Astrocyte of the cerebellum (primary cell): ENCODE measurements at regions not wholly inside any gene's neighbourhood (a gene's known extent, or its start where the extent isn't known, plus 50 kb on each side); places are given as distances from the start of the nearest gene placed in this dataset.
"Not testable (repeated sequence)": the region's sequence is repeated elsewhere in the genome, so short reads cannot be mapped to it uniquely, and the experiment has no call there.

ENCODE experiments used
- DNase-seq: peaks from one replicate; pipeline ENCODE4 v3.0.0-alpha.2; 2011; ENCODE audit warnings: low read depth
- H3K4me3 ChIP-seq: 2 replicates; pipeline ENCODE4 v1.5.1; 2011; ENCODE audit warnings: mild to moderate bottlenecking, low read depth, low read length, moderate library complexity
- CTCF ChIP-seq: IDR thresholded peaks from 2 replicates; pipeline ENCODE4 v1.5.1; 2012; ENCODE audit warnings: low read length, low read depth, moderate library complexity, mild to moderate bottlenecking; ENCODE audit errors: missing control alignments
- in situ Hi-C: cut with HindIII; loops from 2 replicates; pipeline ENCODE4 v1.10.0; 2017; ENCODE audit warnings: low sequenced_read_pairs

GRCh38 chr14:35932136-35932535, 106.0 kb downstream of the BRMS1L start:
- DNase-seq = no peak
- no peak overlapping the region for H3K4me3 ChIP-seq
- in situ Hi-C loops = no loop called here
- no peak for TF ChIP-seq CTCF

DNA sequence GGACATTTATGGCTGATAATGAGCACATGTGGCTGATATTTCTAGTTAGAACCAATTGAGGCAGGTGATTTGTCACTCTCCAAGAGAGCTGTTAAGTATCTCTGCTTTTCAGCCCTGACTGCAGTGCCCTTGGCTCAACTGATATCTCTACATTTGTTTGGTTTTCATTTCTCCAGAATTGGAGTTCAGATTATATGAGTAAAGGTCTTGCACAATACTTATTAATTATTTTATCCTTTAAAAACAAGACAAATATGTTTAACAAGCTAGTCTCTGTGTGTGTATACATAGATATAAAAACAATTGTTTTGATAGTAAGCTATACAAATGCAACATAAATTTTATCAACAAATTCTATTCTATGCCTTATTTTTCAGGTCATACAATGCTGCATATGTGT, 105.2 kb downstream of the BRMS1L start:
- in situ Hi-C loops = no loop called here
- H3K4me3 ChIP-seq = no peak overlapping the region
- no peak for TF ChIP-seq CTCF
- DNase-seq = no peak

DNA sequence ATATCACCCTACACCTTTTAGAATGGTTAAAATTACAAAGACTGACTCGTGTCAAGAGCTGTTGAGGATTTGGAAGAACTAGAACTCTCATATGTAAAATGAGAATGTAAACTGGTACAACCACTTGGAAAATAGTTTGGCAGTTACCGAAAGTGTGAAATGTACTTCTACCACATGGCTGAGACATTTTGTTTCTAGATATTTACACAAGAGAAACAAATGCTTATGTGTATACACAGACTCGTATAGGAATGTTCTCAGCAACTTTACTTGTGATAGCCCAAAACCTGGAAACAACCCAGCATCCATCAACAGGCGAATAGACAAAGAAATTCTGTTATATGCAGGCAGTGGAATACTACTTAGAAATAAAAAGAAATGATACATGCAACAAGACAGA, 103.0 kb downstream of the BRMS1L start:
- no peak for TF ChIP-seq CTCF
- no peak for DNase-seq
- H3K4me3 ChIP-seq = no peak overlapping the region
- in situ Hi-C loops = no loop called here

DNA sequence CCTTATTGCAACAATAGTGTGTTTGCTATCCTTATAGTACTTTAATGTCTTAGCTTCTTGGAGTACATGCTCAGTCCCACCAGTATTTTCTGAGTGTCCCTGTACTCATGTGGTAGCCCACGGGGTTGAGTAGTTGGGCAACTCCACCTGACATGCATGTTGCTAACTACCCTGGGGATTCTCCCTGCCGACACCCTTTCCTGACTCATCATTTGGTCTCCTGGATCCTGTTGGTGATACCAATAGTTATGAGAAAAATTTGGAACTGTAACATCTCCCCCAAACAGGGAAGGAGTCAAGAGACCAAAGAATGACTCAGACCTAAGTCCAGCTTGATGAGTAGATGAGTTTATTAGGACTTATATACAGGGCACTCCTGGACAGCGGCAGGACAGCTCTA, 101.6 kb downstream of the BRMS1L start:
- TF ChIP-seq CTCF = no peak
- H3K4me3 ChIP-seq = no peak overlapping the region
- in situ Hi-C loops = no loop called here
- DNase-seq = no peak

GRCh38 chr14:35925319-35925718, 99.2 kb downstream of the BRMS1L start:
- no peak for DNase-seq
- no peak overlapping the region for H3K4me3 ChIP-seq
- TF ChIP-seq CTCF = no peak
- in situ Hi-C loops = no loop called here

DNA sequence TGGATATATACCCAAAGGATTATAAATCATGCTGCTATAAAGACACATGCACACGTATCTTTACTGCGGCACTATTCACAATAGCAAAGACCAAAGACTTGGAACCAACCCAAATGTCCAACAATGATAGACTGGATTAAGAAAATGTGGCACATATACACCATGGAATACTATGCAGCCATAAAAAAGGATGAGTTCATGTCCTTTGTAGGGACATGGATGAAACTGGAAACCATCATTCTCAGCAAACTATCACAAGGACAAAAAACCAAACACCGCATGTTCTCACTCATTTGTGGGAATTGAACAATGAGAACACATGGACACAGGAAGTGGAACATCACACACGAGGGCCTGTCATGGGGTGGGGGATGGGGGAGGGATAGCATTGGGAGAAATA, 96.5 kb downstream of the BRMS1L start:
- in situ Hi-C loops, DNase-seq, H3K4me3 ChIP-seq: not testable (repeated sequence)

DNA sequence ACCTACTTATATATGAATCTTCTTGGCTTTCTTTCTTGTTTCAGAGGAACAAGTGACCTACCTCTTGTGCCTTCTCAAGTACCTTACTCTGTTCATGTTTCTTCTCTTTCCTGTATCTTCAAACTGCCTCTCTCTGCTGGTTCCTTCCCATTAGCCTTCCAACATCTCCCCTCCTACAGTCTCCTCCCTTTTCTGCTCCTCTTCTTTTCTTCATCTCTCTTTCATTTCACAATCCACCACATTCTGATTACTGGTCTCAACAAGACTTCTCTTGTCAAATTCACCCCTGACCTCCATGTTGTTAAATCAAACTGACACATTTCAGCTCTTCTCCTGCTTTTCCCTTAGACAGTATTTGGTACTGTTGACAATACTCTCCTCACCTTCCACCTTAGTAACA, 95.6 kb downstream of the BRMS1L start:
- in situ Hi-C loops = no loop called here
- H3K4me3 ChIP-seq = no peak overlapping the region
- DNase-seq = no peak
- TF ChIP-seq CTCF = no peak
